GM23338 (cell line): ENCODE measurements at regions not wholly inside any gene's neighbourhood (a gene's known extent, or its start where the extent isn't known, plus 50 kb on each side); places are given as distances from the start of the nearest gene placed in this dataset.

Experiments
- ATAC-seq: fragments of 200-7000 bp; cut with Tn5 transposase; 3 replicates; pipeline ENCODE4 v1.9.1; 2020
- DNase-seq: peaks from one replicate; pipeline ENCODE4 v3.0.0-alpha.2; 2015; ENCODE audit warnings: low spot score
- H2AFZ ChIP-seq: fragments of 200-600 bp; sonication (generic); 2 replicates; pipeline ENCODE4 v1.8.0; 2016; ENCODE audit warnings: antibody characterized with exemption, mild to moderate bottlenecking, moderate library complexity
- H3F3A ChIP-seq: fragments of 200-600 bp; sonication (generic); replicated peaks from 2 replicates; pipeline ENCODE4 v1.8.0; 2017; ENCODE audit warnings: antibody characterized with exemption, mixed run types, low read depth
- H3K27ac ChIP-seq: fragments of 200-600 bp; sonication (generic); 2 replicates; pipeline ENCODE4 v1.6.1; 2016; ENCODE audit warnings: low read depth
- H3K27me3 ChIP-seq: fragments of 200-600 bp; sonication (generic); 2 replicates; pipeline ENCODE4 v1.8.0; 2016; ENCODE audit warnings: mild to moderate bottlenecking, mixed run types, moderate library complexity; ENCODE audit not compliant: insufficient read depth
- H3K36me3 ChIP-seq: fragments of 200-600 bp; sonication (generic); 2 replicates; pipeline ENCODE4 v1.8.0; 2016; ENCODE audit warnings: mild to moderate bottlenecking; ENCODE audit not compliant: insufficient read depth
- H3K4me1 ChIP-seq: fragments of 200-600 bp; sonication (generic); 2 replicates; pipeline ENCODE4 v1.8.0; 2016; ENCODE audit warnings: mild to moderate bottlenecking, moderate library complexity; ENCODE audit not compliant: insufficient read depth
- H3K4me2 ChIP-seq: fragments of 200-600 bp; sonication (generic); 2 replicates; pipeline ENCODE4 v1.7.1; 2017; ENCODE audit warnings: mixed run types
- H3K4me3 ChIP-seq: fragments of 200-600 bp; sonication (generic); 2 replicates; pipeline ENCODE4 v1.6.1; 2016; ENCODE audit warnings: mixed run types
- H3K79me2 ChIP-seq: fragments of 200-600 bp; sonication (generic); replicated peaks from 2 replicates; pipeline ENCODE4 v1.8.0; 2017; ENCODE audit warnings: mild to moderate bottlenecking; ENCODE audit not compliant: insufficient read depth
- H3K9me2 ChIP-seq: fragments of 200-600 bp; sonication (generic); 2 replicates; pipeline ENCODE4 v1.8.0; 2017; ENCODE audit not compliant: insufficient read depth
- H4K20me1 ChIP-seq: fragments of 200-600 bp; sonication (generic); replicated peaks from 2 replicates; pipeline ENCODE4 v1.8.0; 2017; ENCODE audit warnings: mild to moderate bottlenecking; ENCODE audit not compliant: insufficient read depth
- H3K27ac Mint-ChIP-seq: 2 replicates; pipeline ENCODE4 v1.8.0; 2020; ENCODE audit warnings: inconsistent platforms, mild to moderate bottlenecking, moderate library complexity, mixed read lengths
- H3K27me3 Mint-ChIP-seq: 3 replicates; pipeline ENCODE4 v1.8.0; 2022; ENCODE audit warnings: low read depth, mild to moderate bottlenecking, moderate library complexity, mixed read lengths, inconsistent platforms; ENCODE audit not compliant: insufficient read depth, poor library complexity
- H3K36me3 Mint-ChIP-seq: 3 replicates; pipeline ENCODE4 v1.8.0; 2021; ENCODE audit warnings: low read depth, mild to moderate bottlenecking, inconsistent platforms, moderate library complexity, mixed read lengths
- H3K4me1 Mint-ChIP-seq: 3 replicates; pipeline ENCODE4 v1.8.0; 2020; ENCODE audit warnings: mild to moderate bottlenecking, inconsistent platforms, mixed read lengths
- H3K4me3 Mint-ChIP-seq: 3 replicates; pipeline ENCODE4 v1.8.0; 2021; ENCODE audit warnings: moderate library complexity, mild to moderate bottlenecking, inconsistent platforms, mixed read lengths
- H3K9me3 Mint-ChIP-seq: 3 replicates; pipeline ENCODE4 v1.8.0; 2020; ENCODE audit warnings: moderate library complexity, mild to moderate bottlenecking, inconsistent platforms, mixed read lengths
- CTCF ChIP-seq, 2 experiments: fragments of 200-600 bp in 1 of 2; sonication (generic) in 1 of 2; conservative IDR thresholded peaks; 2 replicates each; pipeline versions ENCODE4 v1.5.1 to v1.6.1; 2016 to 2017; ENCODE audit warnings: antibody characterized with exemption in 2 of 2, low read depth in 2 of 2, mild to moderate bottlenecking in 2 of 2, moderate library complexity in 1 of 2
- ETS1 ChIP-seq: IDR thresholded peaks from 2 replicates; pipeline ENCODE4 v1.6.1; 2016; ENCODE audit warnings: antibody characterized with exemption
- EZH2 ChIP-seq: fragments of 200-600 bp; sonication (generic); IDR thresholded peaks from one replicate; pipeline ENCODE4 v1.8.0; 2017; ENCODE audit warnings: antibody characterized with exemption, mild to moderate bottlenecking, low read depth; ENCODE audit not compliant: unreplicated experiment
- POLR2AphosphoS5 ChIP-seq: IDR thresholded peaks from 2 replicates; pipeline ENCODE4 v1.6.1; 2016; ENCODE audit warnings: antibody characterized with exemption, low read depth
- REST ChIP-seq: IDR thresholded peaks from one replicate; pipeline ENCODE4 v1.6.1; 2018; ENCODE audit warnings: antibody characterized with exemption; ENCODE audit not compliant: unreplicated experiment
- STAT1 ChIP-seq: IDR thresholded peaks from one replicate; pipeline ENCODE4 v1.6.1; 2016; ENCODE audit warnings: antibody characterized with exemption; ENCODE audit not compliant: unreplicated experiment
- ZNF114 ChIP-seq: fragments of 250-450 bp; sonication (Bioruptor Pico); IDR thresholded peaks from 2 replicates; pipeline ENCODE4 v1.5.0; 2020; ENCODE audit warnings: mild to moderate bottlenecking, moderate library complexity
- ZNF331 ChIP-seq: fragments of 250-450 bp; sonication (Bioruptor Pico); IDR thresholded peaks from 2 replicates; pipeline ENCODE4 v1.5.0; 2020; ENCODE audit warnings: low read depth, mild to moderate bottlenecking, moderate library complexity

GRCh38 chr2:77721593-77721992 lies 199.4 kb upstream of the LRRTM4 start (continued):
- TF ChIP-seq REST, result no peak
- TF ChIP-seq POLR2AphosphoS5, result no peak
- no peak for TF ChIP-seq CTCF (conservative IDR thresholded peaks at IDR 0.05; ENCODE audit: low read depth in 2 of 2)
- no peak for TF ChIP-seq EZH2
- no peak for TF ChIP-seq ZNF331 (CRISPR knock-in tag)
- no peak for TF ChIP-seq STAT1
- TF ChIP-seq ZNF114 (CRISPR knock-in tag), result no peak

GRCh38 chr2:77725045-77725444 lies 202.9 kb upstream of the LRRTM4 start:
- Mint-ChIP-seq H3K9me3 (peaks cover 4% of the 10 kb centered on the region; the same call in 1 of the 3 replicates), H3K36me3 (no peaks in the 10 kb centered on the region), H3K27me3 (no peaks in the 10 kb centered on the region), H3K4me3 (no peak overlapping the region), H3K4me1 (no peaks in the 10 kb centered on the region), H3K27ac (no peak overlapping the region)
- no peak for ATAC-seq
- Histone ChIP-seq H3F3A (no peaks in the 10 kb centered on the region), H3K27ac (no peak overlapping the region), H3K9me2 (no peaks in the 10 kb centered on the region; the same call in 1 of the 2 replicates), H3K36me3 (no peaks in the 10 kb centered on the region), H4K20me1 (no peaks in the 10 kb centered on the region), H3K79me2 (no peaks in the 10 kb centered on the region), H3K27me3 (no peaks in the 10 kb centered on the region), H3K4me2 (no peak overlapping the region), H3K4me3 (no peak overlapping the region), H3K4me1 (no peaks in the 10 kb centered on the region), H2AFZ (no peak overlapping the region)
- no peak for DNase-seq
- TF ChIP-seq ZNF114 (CRISPR knock-in tag) (no peak), REST (no peak), EZH2 (no peak), ETS1 (no peak)
